GM12874 (cell line): ENCODE measurements at regions not wholly inside any gene's neighbourhood (a gene's known extent, or its start where the extent isn't known, plus 50 kb on each side); places are given as distances from the start of the nearest gene placed in this dataset.

ENCODE experiments used
- TF ChIP-seq, protein P1 (sequence below): IDR thresholded peaks from 2 replicates; pipeline ENCODE4 v1.5.1; 2011; ENCODE audit warnings: low read depth, mild to moderate bottlenecking, control low read depth, low read length, moderate library complexity; ENCODE audit not compliant: insufficient read depth

DNA sequence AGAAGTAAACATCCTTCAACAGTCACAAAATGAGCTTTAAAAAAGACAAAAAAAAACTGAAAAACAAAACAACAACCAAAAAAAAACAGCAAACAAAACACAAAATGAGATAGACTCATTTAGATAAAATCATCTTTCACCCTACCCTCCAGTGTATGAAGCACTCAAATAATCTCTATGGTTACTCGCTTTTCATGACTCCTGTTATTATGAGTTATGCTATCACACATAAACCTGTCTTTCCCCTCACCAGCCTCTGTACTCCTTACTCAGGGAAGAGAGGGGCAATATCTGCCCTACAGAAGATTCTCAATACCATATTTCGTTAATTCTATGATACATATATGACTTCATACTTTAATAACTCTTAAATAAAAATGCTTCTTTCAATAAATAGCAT, 158.2 kb downstream of the TPBG start:
- TF ChIP-seq, protein P1, sequence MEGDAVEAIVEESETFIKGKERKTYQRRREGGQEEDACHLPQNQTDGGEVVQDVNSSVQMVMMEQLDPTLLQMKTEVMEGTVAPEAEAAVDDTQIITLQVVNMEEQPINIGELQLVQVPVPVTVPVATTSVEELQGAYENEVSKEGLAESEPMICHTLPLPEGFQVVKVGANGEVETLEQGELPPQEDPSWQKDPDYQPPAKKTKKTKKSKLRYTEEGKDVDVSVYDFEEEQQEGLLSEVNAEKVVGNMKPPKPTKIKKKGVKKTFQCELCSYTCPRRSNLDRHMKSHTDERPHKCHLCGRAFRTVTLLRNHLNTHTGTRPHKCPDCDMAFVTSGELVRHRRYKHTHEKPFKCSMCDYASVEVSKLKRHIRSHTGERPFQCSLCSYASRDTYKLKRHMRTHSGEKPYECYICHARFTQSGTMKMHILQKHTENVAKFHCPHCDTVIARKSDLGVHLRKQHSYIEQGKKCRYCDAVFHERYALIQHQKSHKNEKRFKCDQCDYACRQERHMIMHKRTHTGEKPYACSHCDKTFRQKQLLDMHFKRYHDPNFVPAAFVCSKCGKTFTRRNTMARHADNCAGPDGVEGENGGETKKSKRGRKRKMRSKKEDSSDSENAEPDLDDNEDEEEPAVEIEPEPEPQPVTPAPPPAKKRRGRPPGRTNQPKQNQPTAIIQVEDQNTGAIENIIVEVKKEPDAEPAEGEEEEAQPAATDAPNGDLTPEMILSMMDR = no peak

DNA sequence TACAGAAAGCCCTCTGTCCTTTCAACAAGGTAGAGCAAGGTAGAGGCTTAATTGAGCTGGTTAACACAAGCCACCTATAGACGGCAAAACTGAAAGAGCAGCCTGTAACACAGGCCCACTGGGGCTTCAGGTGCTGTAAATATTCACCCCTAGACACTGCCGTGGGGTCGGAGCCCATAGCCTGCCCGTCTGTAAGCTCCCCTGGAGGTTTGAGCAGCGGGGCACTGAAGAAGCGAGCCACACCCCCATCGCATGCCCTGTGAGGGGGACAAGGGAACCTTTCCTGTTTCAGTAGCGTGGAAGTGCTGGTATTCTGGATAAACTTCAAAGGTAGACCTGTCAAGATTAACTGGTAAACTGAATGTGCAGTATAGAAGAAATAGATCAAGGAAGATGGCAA, 160.4 kb downstream of the TPBG start:
- TF ChIP-seq, protein P1 = no peak

DNA sequence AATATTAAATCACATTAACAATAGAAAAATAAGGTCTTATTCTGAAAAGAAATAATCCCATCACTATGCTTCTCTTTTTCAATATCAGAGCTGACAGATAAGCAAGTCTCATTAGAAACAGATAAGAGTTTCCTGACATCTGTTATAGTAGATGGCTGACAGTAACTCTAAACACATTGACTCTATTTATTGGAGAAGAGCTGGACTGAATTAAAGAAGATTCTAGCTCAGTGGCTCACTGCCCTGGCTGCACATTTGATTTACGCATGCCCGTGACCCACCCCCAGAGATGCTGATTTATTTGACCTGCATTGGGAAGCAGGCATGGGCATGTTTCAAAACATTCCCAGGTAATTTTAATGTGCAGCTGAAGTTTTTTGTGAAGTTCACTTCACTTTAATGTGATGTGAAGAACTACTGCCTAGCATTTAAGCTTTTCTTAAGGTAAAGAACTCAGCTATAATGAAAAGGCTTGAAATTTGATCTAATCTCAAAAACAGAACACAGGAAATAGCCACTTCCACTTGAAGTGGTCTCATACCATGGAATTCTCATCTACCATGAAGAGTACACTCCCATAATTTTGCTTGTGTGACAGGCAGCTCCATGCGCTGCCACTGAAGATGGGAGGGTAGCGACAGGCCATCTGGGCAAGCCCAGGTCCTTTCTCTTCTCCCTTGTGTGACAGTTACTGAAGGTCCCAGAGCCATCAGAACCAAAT, 162.3 kb downstream of the TPBG start:
- TF ChIP-seq, protein P1 = no peak

DNA sequence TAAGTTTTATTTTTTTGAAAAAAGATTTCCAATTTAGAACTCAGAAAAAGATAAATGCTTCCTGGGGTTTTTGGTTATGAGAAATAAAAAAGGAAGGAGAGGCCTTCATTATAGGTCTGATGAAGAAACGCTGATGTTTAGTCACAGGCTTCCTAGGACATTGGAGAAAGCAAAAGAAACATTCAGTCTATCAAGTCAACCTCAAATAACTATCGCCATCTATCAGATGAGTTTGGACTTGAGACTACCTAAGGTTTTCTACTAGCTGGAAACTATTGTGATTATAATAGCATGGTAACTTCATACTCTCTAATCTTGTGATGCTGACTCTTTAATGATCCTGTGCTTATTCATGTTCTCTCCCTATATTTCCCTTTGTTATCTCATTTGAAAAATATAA, 171.3 kb downstream of the TPBG start:
- TF ChIP-seq, protein P1 = no peak

- TF ChIP-seq, protein P1 = no peak
Measured at GRCh38 chr6:82551831-82552230, 188.2 kb downstream of the TPBG start.

- TF ChIP-seq, protein P1 = no peak
Measured at GRCh38 chr6:82553863-82554531, 190.4 kb downstream of the TPBG start.

DNA sequence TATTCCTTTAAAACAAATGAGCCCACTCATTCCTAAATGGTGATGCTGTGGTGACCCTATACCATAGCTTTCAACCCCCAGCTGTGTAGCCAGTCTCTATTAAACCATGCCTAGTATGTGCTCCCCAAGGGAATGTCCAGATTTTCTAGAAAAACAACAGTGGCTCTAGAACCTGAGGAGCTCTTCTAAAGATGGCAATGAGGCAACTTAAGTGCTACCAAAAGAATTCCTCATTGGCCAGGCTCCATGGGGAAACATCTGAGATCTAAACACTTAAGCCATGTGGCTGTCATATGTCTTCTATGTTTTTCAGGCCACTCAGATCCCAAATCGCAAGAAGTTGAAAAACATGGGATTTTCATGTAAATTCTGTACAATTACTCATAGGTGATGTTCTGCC, 191.0 kb downstream of the TPBG start:
- TF ChIP-seq, protein P1 = no peak
